Trophoblast cell (in vitro differentiated cells and primary cell): ENCODE measurements at regions not wholly inside any gene's neighbourhood (a gene's known extent, or its start where the extent isn't known, plus 50 kb on each side); places are given as distances from the start of the nearest gene placed in this dataset.

Experiments
- DNase-seq, 2 donors: peaks; one replicate each; pipeline ENCODE4 v3.0.0-alpha.2; 2016
- H2AFZ ChIP-seq: 2 replicates; pipeline ENCODE4 v1.6.1; 2013; ENCODE audit warnings: low read length, moderate library complexity, mild to moderate bottlenecking; ENCODE audit not compliant: insufficient read depth, poor library complexity
- H2AK5ac ChIP-seq: 2 replicates; pipeline ENCODE4 v1.6.1; 2013; ENCODE audit warnings: mild to moderate bottlenecking, low read length
- H2BK120ac ChIP-seq: 2 replicates; pipeline ENCODE4 v1.6.1; 2013; ENCODE audit warnings: low read length, mild to moderate bottlenecking, moderate library complexity; ENCODE audit not compliant: insufficient read depth, poor library complexity
- H2BK12ac ChIP-seq: 2 replicates; pipeline ENCODE4 v1.6.1; 2013; ENCODE audit warnings: mild to moderate bottlenecking, low read length, moderate library complexity
- H2BK5ac ChIP-seq: 2 replicates; pipeline ENCODE4 v1.6.1; 2013; ENCODE audit warnings: low read length, low read depth, moderate library complexity, mild to moderate bottlenecking; ENCODE audit not compliant: poor library complexity
- H3K14ac ChIP-seq: 2 replicates; pipeline ENCODE4 v1.6.1; 2013; ENCODE audit warnings: mild to moderate bottlenecking, low read length
- H3K18ac ChIP-seq: 2 replicates; pipeline ENCODE4 v1.6.1; 2013; ENCODE audit warnings: mild to moderate bottlenecking, low read length
- H3K23ac ChIP-seq: 2 replicates; pipeline ENCODE4 v1.6.1; 2013; ENCODE audit warnings: low read length
- H3K27ac ChIP-seq: 2 replicates; pipeline ENCODE4 v1.5.1; 2013; ENCODE audit warnings: low read depth, mild to moderate bottlenecking, inconsistent platforms, low read length, moderate library complexity
- H3K27me3 ChIP-seq: 2 replicates; pipeline ENCODE4 v1.6.1; 2013; ENCODE audit warnings: inconsistent platforms, mild to moderate bottlenecking, low read length, moderate library complexity; ENCODE audit not compliant: insufficient read depth
- H3K36me3 ChIP-seq, 2 experiments: 1 replicate in 1 of 2; 2 replicates in 1 of 2; pipeline ENCODE4 v1.6.1; 2013; ENCODE audit warnings: low read length in 2 of 2, mild to moderate bottlenecking in 2 of 2, moderate library complexity in 1 of 2; ENCODE audit not compliant: insufficient read depth in 2 of 2, control insufficient read depth in 1 of 2
- H3K4ac ChIP-seq: 2 replicates; pipeline ENCODE4 v1.6.1; 2013; ENCODE audit warnings: low read depth, mild to moderate bottlenecking, low read length, moderate library complexity
- H3K4me1 ChIP-seq, 2 experiments: 1 replicate in 1 of 2; 2 replicates in 1 of 2; pipeline ENCODE4 v1.6.1; 2013; ENCODE audit warnings: low read length in 2 of 2, mild to moderate bottlenecking in 2 of 2, moderate library complexity in 1 of 2; ENCODE audit not compliant: insufficient read depth in 2 of 2, control insufficient read depth in 1 of 2
- H3K4me2 ChIP-seq: 2 replicates; pipeline ENCODE4 v1.6.1; 2013; ENCODE audit warnings: inconsistent platforms, mild to moderate bottlenecking, low read length, moderate library complexity
- H3K4me3 ChIP-seq: 2 replicates; pipeline ENCODE4 v1.5.1; 2013; ENCODE audit warnings: mild to moderate bottlenecking, low read depth, low read length, inconsistent platforms
- H3K79me1 ChIP-seq: one replicate; pipeline ENCODE4 v1.6.1; 2013; ENCODE audit warnings: low read length
- H3K79me2 ChIP-seq: 2 replicates; pipeline ENCODE4 v1.6.1; 2013; ENCODE audit warnings: low read length, mild to moderate bottlenecking; ENCODE audit not compliant: control insufficient read depth, insufficient read depth, poor library complexity
- H3K9ac ChIP-seq: 2 replicates; pipeline ENCODE4 v1.6.1; 2013; ENCODE audit warnings: mild to moderate bottlenecking, low read length
- H3K9me3 ChIP-seq: 2 replicates; pipeline ENCODE4 v1.6.1; 2013; ENCODE audit warnings: low read depth, mild to moderate bottlenecking, control low read depth, inconsistent platforms, low read length; ENCODE audit not compliant: insufficient read depth
- H4K12ac ChIP-seq: 2 replicates; pipeline ENCODE4 v1.6.1; 2013; ENCODE audit warnings: low read depth, mild to moderate bottlenecking, low read length, moderate library complexity
- H4K8ac ChIP-seq: 2 replicates; pipeline ENCODE4 v1.6.1; 2013; ENCODE audit warnings: low read depth, mild to moderate bottlenecking, low read length, moderate library complexity
- H4K91ac ChIP-seq: one replicate; pipeline ENCODE4 v1.6.1; 2013; ENCODE audit warnings: low read depth, mild to moderate bottlenecking, low read length, moderate library complexity
- WGBS: extraction: QIAGEN DNeasy Blood & Tissue Kit; methylation state at CpG from one replicate; pipeline ENCODE4 v1.1.7; 2013; ENCODE audit warnings: missing lambda C conversion rate; ENCODE audit not compliant: insufficient read length, insufficient coverage; ENCODE audit errors: extremely low coverage; 5-methylcytosine and 5-hydroxymethylcytosine counted together

DNA sequence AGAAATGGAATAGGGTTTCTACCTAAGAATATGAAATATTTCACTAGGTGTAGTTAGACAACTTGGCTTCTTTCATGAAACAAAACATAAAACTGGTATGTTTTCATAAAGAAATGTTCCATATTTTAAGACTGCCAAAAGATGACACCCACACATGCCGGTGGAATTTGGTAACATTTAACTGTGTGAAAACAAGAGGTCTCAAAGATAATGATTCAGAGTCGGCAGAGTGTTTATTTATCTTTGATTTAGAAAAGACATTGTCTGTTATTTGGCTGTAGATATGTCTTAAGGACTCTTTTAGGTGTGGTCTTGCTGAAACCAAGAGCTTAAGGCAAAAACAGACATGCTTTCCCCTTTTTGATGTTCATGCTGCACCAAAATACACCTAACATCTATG, 63.5 kb upstream of the FN1 start:
- Histone ChIP-seq H3K14ac (no peak overlapping the region), H3K27me3 (no peaks in the 10 kb centered on the region), H4K8ac (no peak overlapping the region), H3K36me3 (no peaks in the 10 kb centered on the region), H2BK5ac (no peak overlapping the region), H3K27ac (no peak overlapping the region), H3K79me1 (no peaks in the 10 kb centered on the region), H3K79me2 (no peaks in the 10 kb centered on the region), H2AK5ac (no peak overlapping the region), H3K18ac (no peak overlapping the region), H3K9me3 (no peaks in the 10 kb centered on the region), H3K9ac (no peak overlapping the region), H2BK12ac (no peak overlapping the region), H2BK120ac (no peak overlapping the region), H2AFZ (no peak overlapping the region), H3K4me1 (no peaks in the 10 kb centered on the region), H3K4me3 (no peak overlapping the region), H4K12ac (no peak overlapping the region), H4K91ac (no peak overlapping the region), H3K23ac (no peak overlapping the region), H3K4ac (no peak overlapping the region), H3K4me2 (no peak overlapping the region)
- no CpG with 5 or more reads among the region's 2 CpGs for WGBS
- DNase-seq: no peak

DNA sequence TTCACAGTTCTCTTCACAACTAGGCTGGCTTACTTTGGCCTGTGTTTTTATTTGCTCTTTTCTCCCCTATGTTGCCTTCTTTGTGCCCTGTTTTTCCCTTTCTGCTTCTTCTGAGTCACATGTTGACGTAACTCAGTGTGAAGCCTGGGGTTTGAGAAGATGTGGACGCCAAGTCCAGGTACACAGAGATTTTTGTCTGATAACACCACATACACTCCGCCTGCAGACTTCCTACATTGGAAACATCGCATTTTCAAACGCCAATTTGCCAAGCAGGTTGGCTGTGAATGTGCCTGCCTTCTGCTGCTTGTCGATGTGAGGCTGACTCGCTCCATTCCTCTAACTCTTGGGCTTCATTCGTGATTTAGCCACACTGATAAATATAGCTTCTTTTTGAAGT, 62.6 kb upstream of the FN1 start:
- H4K12ac ChIP-seq: no peak overlapping the region
- H3K4me3 ChIP-seq: no peak overlapping the region
- H3K27me3 ChIP-seq: no peaks in the 10 kb centered on the region
- no peak overlapping the region for H2BK5ac ChIP-seq
- no peak overlapping the region for H2BK120ac ChIP-seq
- DNase-seq: peak; percentile 53 to 75
- H4K8ac ChIP-seq: no peak overlapping the region
- no peak overlapping the region for H2BK12ac ChIP-seq
- no peak overlapping the region for H3K14ac ChIP-seq
- no peak overlapping the region for H3K18ac ChIP-seq
- no CpG with 5 or more reads among the region's 8 CpGs for WGBS
- no peaks in the 10 kb centered on the region for H3K79me1 ChIP-seq
- H3K4me2 ChIP-seq: no peak overlapping the region
- no peaks in the 10 kb centered on the region for H3K36me3 ChIP-seq
- no peaks in the 10 kb centered on the region for H3K9me3 ChIP-seq
- no peak overlapping the region for H4K91ac ChIP-seq
- no peak overlapping the region for H3K27ac ChIP-seq
- H3K23ac ChIP-seq: no peak overlapping the region
- no peak overlapping the region for H3K4ac ChIP-seq
- H2AFZ ChIP-seq: no peak overlapping the region
- H3K9ac ChIP-seq: no peak overlapping the region
- H3K4me1 ChIP-seq: no peaks in the 10 kb centered on the region
- H3K79me2 ChIP-seq: no peaks in the 10 kb centered on the region
- no peak overlapping the region for H2AK5ac ChIP-seq

GRCh38 chr2:215493376-215493775, 57.5 kb upstream of the FN1 start:
- no peak overlapping the region for H3K14ac ChIP-seq
- DNase-seq: no peak
- H2BK5ac ChIP-seq: no peak overlapping the region
- no peak overlapping the region for H2AK5ac ChIP-seq
- no peak overlapping the region for H3K9ac ChIP-seq
- no peaks in the 10 kb centered on the region for H3K9me3 ChIP-seq
- no peak overlapping the region for H3K27ac ChIP-seq
- H3K4me3 ChIP-seq: no peak overlapping the region
- H3K4me2 ChIP-seq: no peak overlapping the region
- H3K79me1 ChIP-seq: no peaks in the 10 kb centered on the region
- no peak overlapping the region for H4K12ac ChIP-seq
- no peak overlapping the region for H3K4ac ChIP-seq
- H3K18ac ChIP-seq: no peak overlapping the region
- H4K8ac ChIP-seq: no peak overlapping the region
- H4K91ac ChIP-seq: no peak overlapping the region
- peak overlapping the region; percentile 61 for H2BK12ac ChIP-seq
- no peak overlapping the region for H3K23ac ChIP-seq
- H3K27me3 ChIP-seq: no peaks in the 10 kb centered on the region
- H3K36me3 ChIP-seq: no peaks in the 10 kb centered on the region
- H3K4me1 ChIP-seq: no peaks in the 10 kb centered on the region
- H2AFZ ChIP-seq: no peak overlapping the region
- no peak overlapping the region for H2BK120ac ChIP-seq
- no peaks in the 10 kb centered on the region for H3K79me2 ChIP-seq

- Histone ChIP-seq H3K79me2 (no peaks in the 10 kb centered on the region), H3K9me3 (no peaks in the 10 kb centered on the region), H3K36me3 (no peaks in the 10 kb centered on the region), H2BK12ac (no peak overlapping the region), H2AK5ac (no peak overlapping the region), H3K4me1 (no peaks in the 10 kb centered on the region), H3K14ac (no peak overlapping the region), H2BK5ac (no peak overlapping the region), H3K9ac (no peak overlapping the region), H3K23ac (no peak overlapping the region), H2BK120ac (no peak overlapping the region), H3K27me3 (no peaks in the 10 kb centered on the region), H4K12ac (no peak overlapping the region), H3K4me2 (no peak overlapping the region), H3K4me3 (no peak overlapping the region), H4K91ac (no peak overlapping the region), H2AFZ (no peak overlapping the region), H3K79me1 (no peaks in the 10 kb centered on the region), H3K4ac (no peak overlapping the region), H4K8ac (no peak overlapping the region), H3K27ac (no peak overlapping the region), H3K18ac (no peak overlapping the region)
- no peak for DNase-seq
- no CpG with 5 or more reads among the region's 3 CpGs for WGBS
These were observed 53.5 kb upstream of the FN1 start for GRCh38 chr2:215489288-215489848.
